ENCODE measurements at regions not wholly inside any gene's neighbourhood (a gene's known extent, or its start where the extent isn't known, plus 50 kb on each side); places are given as distances from the start of the nearest gene placed in this dataset.

DNA sequence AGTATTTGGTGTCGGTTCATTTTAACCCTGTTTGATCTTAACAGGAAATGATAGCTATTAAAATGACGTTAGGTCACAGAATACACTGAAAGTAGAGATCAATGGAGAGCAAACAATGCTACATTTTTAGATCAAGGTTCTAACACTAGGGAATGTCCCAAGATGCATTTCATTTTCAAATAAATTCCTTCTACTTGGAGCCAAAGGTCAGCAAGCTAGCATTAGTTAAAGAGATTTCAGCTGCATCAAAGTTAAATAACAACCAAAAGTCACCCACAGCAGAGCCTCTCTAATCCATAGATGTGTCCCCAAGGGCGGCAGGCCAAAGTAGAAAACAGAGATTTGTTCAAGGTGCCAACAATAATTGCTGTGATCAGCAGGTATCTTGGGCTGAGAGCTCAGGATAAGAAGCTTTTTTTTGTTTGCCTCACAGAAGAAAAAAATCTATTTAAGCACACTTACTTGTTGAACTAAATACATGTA lies 1233.6 kb upstream of the TMEFF2 start:
- TF ChIP-seq, protein P1, sequence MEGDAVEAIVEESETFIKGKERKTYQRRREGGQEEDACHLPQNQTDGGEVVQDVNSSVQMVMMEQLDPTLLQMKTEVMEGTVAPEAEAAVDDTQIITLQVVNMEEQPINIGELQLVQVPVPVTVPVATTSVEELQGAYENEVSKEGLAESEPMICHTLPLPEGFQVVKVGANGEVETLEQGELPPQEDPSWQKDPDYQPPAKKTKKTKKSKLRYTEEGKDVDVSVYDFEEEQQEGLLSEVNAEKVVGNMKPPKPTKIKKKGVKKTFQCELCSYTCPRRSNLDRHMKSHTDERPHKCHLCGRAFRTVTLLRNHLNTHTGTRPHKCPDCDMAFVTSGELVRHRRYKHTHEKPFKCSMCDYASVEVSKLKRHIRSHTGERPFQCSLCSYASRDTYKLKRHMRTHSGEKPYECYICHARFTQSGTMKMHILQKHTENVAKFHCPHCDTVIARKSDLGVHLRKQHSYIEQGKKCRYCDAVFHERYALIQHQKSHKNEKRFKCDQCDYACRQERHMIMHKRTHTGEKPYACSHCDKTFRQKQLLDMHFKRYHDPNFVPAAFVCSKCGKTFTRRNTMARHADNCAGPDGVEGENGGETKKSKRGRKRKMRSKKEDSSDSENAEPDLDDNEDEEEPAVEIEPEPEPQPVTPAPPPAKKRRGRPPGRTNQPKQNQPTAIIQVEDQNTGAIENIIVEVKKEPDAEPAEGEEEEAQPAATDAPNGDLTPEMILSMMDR (conservative IDR thresholded peaks at IDR 0.05; ENCODE audit: low read length) = no peak
- no peak for TF ChIP-seq EZH2phosphoT487 (IDR thresholded peaks at IDR 0.05; ENCODE audit: borderline replicate concordance, low read depth, low read length)
